ENCODE measurements at regions not wholly inside any gene's neighbourhood (a gene's known extent, or its start where the extent isn't known, plus 50 kb on each side); places are given as distances from the start of the nearest gene placed in this dataset.

- CTCF ChIA-PET = no interaction called here
These were observed 130.7 kb upstream of the TAF11L2 start for GRCh38 chr5:17367256-17367840.

GRCh38 chr5:17370651-17371050 lies 127.4 kb upstream of the TAF11L2 start:
- ChIA-PET CTCF (interaction anchor here (0.6 kb wide), 1 partner anchor 88 kb away, joined by 3 read pairs; no protein-coding TSS in a partner anchor), POLR2A (no interaction called here)
- Histone ChIP-seq H3K27ac (ENCODE audit: low read depth, low read length) (no peak overlapping the region), H3K4me3 (ENCODE audit: low read depth, low read length) (no peak overlapping the region), H3K27me3 (ENCODE audit: control insufficient read depth, insufficient read depth, low read length) (no peaks in the 10 kb centered on the region), H3K9me3 (ENCODE audit: control insufficient read depth, insufficient read depth, low read length) (no peaks in the 10 kb centered on the region)
- TF ChIP-seq CTCF (IDR thresholded peaks at IDR 0.05; ENCODE audit: low read depth, low read length) = no peak
- no peak for DNase-seq (ENCODE audit: low read depth, low spot score)

More at GRCh38 chr5:17367256-17367840, 130.7 kb upstream of the TAF11L2 start:
- Histone ChIP-seq H3K4me3 (ENCODE audit: low read depth, low read length) (no peak overlapping the region), H3K9me3 (ENCODE audit: control insufficient read depth, insufficient read depth, low read length) (no peaks in the 10 kb centered on the region), H3K27ac (ENCODE audit: low read depth, low read length) (no peak overlapping the region), H3K27me3 (ENCODE audit: control insufficient read depth, insufficient read depth, low read length) (no peaks in the 10 kb centered on the region)
- no peak for TF ChIP-seq CTCF (IDR thresholded peaks at IDR 0.05; ENCODE audit: low read depth, low read length)
- POLR2A ChIA-PET = no interaction called here
- DNase-seq (ENCODE audit: low read depth, low spot score) = no peak

GRCh38 chr5:17373406-17373805 lies 124.6 kb upstream of the TAF11L2 start:
- TF ChIP-seq CTCF (IDR thresholded peaks at IDR 0.05; ENCODE audit: low read depth, low read length) = no peak
- no peaks in the 10 kb centered on the region for H3K27me3 ChIP-seq (ENCODE audit: control insufficient read depth, insufficient read depth, low read length)
- CTCF ChIA-PET = no interaction called here
- no peak for DNase-seq (ENCODE audit: low read depth, low spot score)
- no peak overlapping the region for H3K4me3 ChIP-seq (ENCODE audit: low read depth, low read length)
- H3K27ac ChIP-seq (ENCODE audit: low read depth, low read length) = no peak overlapping the region
- H3K9me3 ChIP-seq (ENCODE audit: control insufficient read depth, insufficient read depth, low read length) = no peaks in the 10 kb centered on the region
- POLR2A ChIA-PET = no interaction called here

- Histone ChIP-seq H3K4me3 (ENCODE audit: low read depth, low read length) (no peak overlapping the region), H3K27ac (ENCODE audit: low read depth, low read length) (no peak overlapping the region), H3K27me3 (ENCODE audit: control insufficient read depth, insufficient read depth, low read length) (no peaks in the 10 kb centered on the region), H3K9me3 (ENCODE audit: control insufficient read depth, insufficient read depth, low read length) (no peaks in the 10 kb centered on the region)
- no peak for DNase-seq (ENCODE audit: low read depth, low spot score)
- no peak for TF ChIP-seq CTCF (IDR thresholded peaks at IDR 0.05; ENCODE audit: low read depth, low read length)
- CTCF ChIA-PET = interaction anchor here (0.6 kb wide), 1 partner anchor 157 kb away, joined by 3 read pairs; no protein-coding TSS in a partner anchor
- POLR2A ChIA-PET = no interaction called here
These were observed 124.0 kb upstream of the TAF11L2 start for GRCh38 chr5:17373814-17374556.
